ENCODE measurements at regions not wholly inside any gene's neighbourhood (a gene's known extent, or its start where the extent isn't known, plus 50 kb on each side); places are given as distances from the start of the nearest gene placed in this dataset.

DNA sequence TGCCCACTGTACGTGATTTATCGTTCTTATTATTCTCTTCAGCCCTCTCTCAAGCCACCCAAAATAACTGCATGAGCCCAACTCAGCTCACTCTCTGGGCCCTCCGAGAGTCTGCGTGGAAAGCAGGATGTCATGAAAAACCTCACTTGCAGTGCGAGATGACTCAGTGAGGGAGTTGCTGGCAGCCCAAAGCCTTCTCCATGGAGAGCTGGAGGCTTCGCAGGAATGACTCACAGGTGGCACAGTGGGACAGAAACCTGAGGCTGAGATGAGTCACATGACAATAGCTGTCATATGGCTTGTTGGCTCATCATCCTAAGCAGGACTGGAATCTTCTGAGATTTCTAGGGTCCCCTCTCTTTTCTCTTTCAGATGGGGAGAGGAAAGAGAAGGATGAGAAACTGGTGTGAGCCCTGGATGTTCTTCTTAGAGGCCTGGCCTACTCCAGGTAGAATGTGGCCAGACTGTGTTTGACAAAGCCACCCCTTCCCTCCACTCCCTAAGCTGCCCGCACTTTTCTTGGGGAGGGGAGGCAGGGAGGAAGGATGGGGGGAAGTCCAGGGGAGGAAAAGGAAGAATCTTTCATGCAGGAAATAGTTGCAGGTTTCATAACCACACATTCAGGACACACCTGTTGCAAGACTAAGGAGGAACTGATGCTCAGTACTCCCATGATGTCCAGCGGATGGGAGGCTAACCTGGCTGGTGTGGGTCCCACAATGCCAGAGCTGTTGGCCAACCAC, 160.6 kb upstream of the RPL38 start (continued):
- TF ChIP-seq, protein P1, sequence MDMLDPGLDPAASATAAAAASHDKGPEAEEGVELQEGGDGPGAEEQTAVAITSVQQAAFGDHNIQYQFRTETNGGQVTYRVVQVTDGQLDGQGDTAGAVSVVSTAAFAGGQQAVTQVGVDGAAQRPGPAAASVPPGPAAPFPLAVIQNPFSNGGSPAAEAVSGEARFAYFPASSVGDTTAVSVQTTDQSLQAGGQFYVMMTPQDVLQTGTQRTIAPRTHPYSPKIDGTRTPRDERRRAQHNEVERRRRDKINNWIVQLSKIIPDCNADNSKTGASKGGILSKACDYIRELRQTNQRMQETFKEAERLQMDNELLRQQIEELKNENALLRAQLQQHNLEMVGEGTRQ (IDR thresholded peaks at IDR 0.05; ENCODE audit: low read depth, low read length), result peak; percentile 48; the same call in 1 of the 2 replicates
- TF ChIP-seq, protein P1 (CRISPR knock-in tag; IDR thresholded peaks at IDR 0.05; ENCODE audit: borderline replicate concordance), result no peak
- TF ChIP-seq FOSL2 (CRISPR knock-in tag; IDR thresholded peaks at IDR 0.05), result peak; percentile 69
- TF ChIP-seq, protein P2, sequence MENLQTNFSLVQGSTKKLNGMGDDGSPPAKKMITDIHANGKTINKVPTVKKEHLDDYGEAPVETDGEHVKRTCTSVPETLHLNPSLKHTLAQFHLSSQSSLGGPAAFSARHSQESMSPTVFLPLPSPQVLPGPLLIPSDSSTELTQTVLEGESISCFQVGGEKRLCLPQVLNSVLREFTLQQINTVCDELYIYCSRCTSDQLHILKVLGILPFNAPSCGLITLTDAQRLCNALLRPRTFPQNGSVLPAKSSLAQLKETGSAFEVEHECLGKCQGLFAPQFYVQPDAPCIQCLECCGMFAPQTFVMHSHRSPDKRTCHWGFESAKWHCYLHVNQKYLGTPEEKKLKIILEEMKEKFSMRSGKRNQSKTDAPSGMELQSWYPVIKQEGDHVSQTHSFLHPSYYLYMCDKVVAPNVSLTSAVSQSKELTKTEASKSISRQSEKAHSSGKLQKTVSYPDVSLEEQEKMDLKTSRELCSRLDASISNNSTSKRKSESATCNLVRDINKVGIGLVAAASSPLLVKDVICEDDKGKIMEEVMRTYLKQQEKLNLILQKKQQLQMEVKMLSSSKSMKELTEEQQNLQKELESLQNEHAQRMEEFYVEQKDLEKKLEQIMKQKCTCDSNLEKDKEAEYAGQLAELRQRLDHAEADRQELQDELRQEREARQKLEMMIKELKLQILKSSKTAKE (CRISPR knock-in tag; IDR thresholded peaks at IDR 0.05; ENCODE audit: borderline replicate concordance), result no peak
- TF ChIP-seq RAD51 (IDR thresholded peaks at IDR 0.05; ENCODE audit: borderline replicate concordance), result peak; percentile 40; the same call in 1 of the 2 replicates
- TF ChIP-seq, protein P3, sequence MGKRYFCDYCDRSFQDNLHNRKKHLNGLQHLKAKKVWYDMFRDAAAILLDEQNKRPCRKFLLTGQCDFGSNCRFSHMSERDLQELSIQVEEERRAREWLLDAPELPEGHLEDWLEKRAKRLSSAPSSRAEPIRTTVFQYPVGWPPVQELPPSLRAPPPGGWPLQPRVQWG (CRISPR knock-in tag; IDR thresholded peaks at IDR 0.05; ENCODE audit: borderline replicate concordance, low read depth), result no peak
- TF ChIP-seq, protein P4, sequence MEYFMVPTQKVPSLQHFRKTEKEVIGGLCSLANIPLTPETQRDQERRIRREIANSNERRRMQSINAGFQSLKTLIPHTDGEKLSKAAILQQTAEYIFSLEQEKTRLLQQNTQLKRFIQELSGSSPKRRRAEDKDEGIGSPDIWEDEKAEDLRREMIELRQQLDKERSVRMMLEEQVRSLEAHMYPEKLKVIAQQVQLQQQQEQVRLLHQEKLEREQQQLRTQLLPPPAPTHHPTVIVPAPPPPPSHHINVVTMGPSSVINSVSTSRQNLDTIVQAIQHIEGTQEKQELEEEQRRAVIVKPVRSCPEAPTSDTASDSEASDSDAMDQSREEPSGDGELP (IDR thresholded peaks at IDR 0.05; ENCODE audit: borderline replicate concordance, low read depth), result no peak
- TF ChIP-seq MATR3 (CRISPR knock-in tag; IDR thresholded peaks at IDR 0.05), result no peak
- TF ChIP-seq MTA1 (CRISPR knock-in tag; IDR thresholded peaks at IDR 0.05; ENCODE audit: borderline replicate concordance), result no peak

Measured in HepG2 (cell line).